CD4-positive, alpha-beta T cell (primary cell): ENCODE measurements at regions not wholly inside any gene's neighbourhood (a gene's known extent, or its start where the extent isn't known, plus 50 kb on each side); places are given as distances from the start of the nearest gene placed in this dataset.

Experiments
- ATAC-seq: fragments of 200-7000 bp; cut with Tn5 transposase; one replicate; pipeline ENCODE4 v1.10.0; 2022; ENCODE audit warnings: mild to moderate bottlenecking; ENCODE audit not compliant: poor library complexity
- CTCF ChIA-PET: fragments of 350-600 bp; sonication (Branson Sonifier 250); formaldehyde crosslinking; loops from one replicate; lab custom pipeline; 2021; ENCODE audit warnings: antibody characterized with exemption, inconsistent platforms; lab: Charles Lee
- POLR2A ChIA-PET: fragments of 350-600 bp; sonication (Branson Sonifier 250); formaldehyde crosslinking; loops from one replicate; lab custom pipeline; 2021; ENCODE audit warnings: antibody characterized with exemption, inconsistent platforms; lab: Charles Lee
- DNase-seq, 14 experiments: peaks; one replicate each; pipeline ENCODE4 v3.0.0-alpha.2; 2013 to 2020; ENCODE audit warnings: mixed read lengths in 2 of 14
- H3K27ac ChIP-seq, 2 donors: one replicate each; pipeline versions ENCODE4 v1.5.1 to v1.7.0; 2013; ENCODE audit warnings: low read length in 2 of 2, low read depth in 1 of 2, mild to moderate bottlenecking in 1 of 2
- H3K27me3 ChIP-seq, 2 experiments: 1 replicate in 1 of 2; 2 replicates in 1 of 2; pipeline versions ENCODE4 v1.6.1 to v1.7.0; 2013; ENCODE audit warnings: low read length in 2 of 2, control low read depth in 1 of 2, mild to moderate bottlenecking in 1 of 2, moderate library complexity in 1 of 2; ENCODE audit not compliant: insufficient read depth in 2 of 2, control insufficient read depth in 1 of 2
- H3K36me3 ChIP-seq: one replicate; pipeline ENCODE4 v1.6.1; 2013; ENCODE audit warnings: low read length, control low read depth; ENCODE audit not compliant: insufficient read depth
- H3K4me1 ChIP-seq: one replicate; pipeline ENCODE4 v1.6.1; 2013; ENCODE audit warnings: low read length, control low read depth; ENCODE audit not compliant: insufficient read depth
- H3K4me3 ChIP-seq: one replicate; pipeline ENCODE4 v1.5.1; 2013; ENCODE audit warnings: mild to moderate bottlenecking, low read length, moderate library complexity
- H3K9me3 ChIP-seq, 2 experiments: 1 replicate in 1 of 2; 2 replicates in 1 of 2; pipeline versions ENCODE4 v1.6.1 to v1.7.0; 2013; ENCODE audit warnings: low read length in 2 of 2, mild to moderate bottlenecking in 2 of 2, control low read depth in 1 of 2, moderate library complexity in 1 of 2; ENCODE audit not compliant: control insufficient read depth in 1 of 2, insufficient read depth in 1 of 2
- H3K27ac Mint-ChIP-seq: one replicate; pipeline ENCODE4 v1.8.0; 2020; ENCODE audit warnings: mixed read lengths
- H3K27me3 Mint-ChIP-seq: one replicate; pipeline ENCODE4 v1.8.0; 2021; ENCODE audit warnings: mixed read lengths
- H3K36me3 Mint-ChIP-seq: one replicate; pipeline ENCODE4 v1.8.0; 2021; ENCODE audit warnings: low read depth, mixed read lengths
- H3K4me1 Mint-ChIP-seq: one replicate; pipeline ENCODE4 v1.8.0; 2021; ENCODE audit warnings: low read depth, mixed read lengths
- H3K4me3 Mint-ChIP-seq: one replicate; pipeline ENCODE4 v1.8.0; 2020; ENCODE audit warnings: mild to moderate bottlenecking, mixed read lengths
- H3K9me3 Mint-ChIP-seq: one replicate; pipeline ENCODE4 v1.8.0; 2020; ENCODE audit warnings: mixed read lengths
- intact Hi-C, 2 experiments: fragments of 100-400 bp; cut with DNase I in 1 of 2; cut with micrococcal nuclease in 1 of 2; formaldehyde crosslinking; loops; one replicate each; pipeline versions ENCODE4 v1.15.1 to v1.9.0; 2023 to 2025; cut with DNase I, micrococcal nuclease
- TF ChIP-seq, protein P1 (sequence below): fragments of 200-600 bp; IDR thresholded peaks from one replicate; pipeline ENCODE4 v1.8.0; 2022; ENCODE audit warnings: antibody characterized with exemption, mild to moderate bottlenecking

DNA sequence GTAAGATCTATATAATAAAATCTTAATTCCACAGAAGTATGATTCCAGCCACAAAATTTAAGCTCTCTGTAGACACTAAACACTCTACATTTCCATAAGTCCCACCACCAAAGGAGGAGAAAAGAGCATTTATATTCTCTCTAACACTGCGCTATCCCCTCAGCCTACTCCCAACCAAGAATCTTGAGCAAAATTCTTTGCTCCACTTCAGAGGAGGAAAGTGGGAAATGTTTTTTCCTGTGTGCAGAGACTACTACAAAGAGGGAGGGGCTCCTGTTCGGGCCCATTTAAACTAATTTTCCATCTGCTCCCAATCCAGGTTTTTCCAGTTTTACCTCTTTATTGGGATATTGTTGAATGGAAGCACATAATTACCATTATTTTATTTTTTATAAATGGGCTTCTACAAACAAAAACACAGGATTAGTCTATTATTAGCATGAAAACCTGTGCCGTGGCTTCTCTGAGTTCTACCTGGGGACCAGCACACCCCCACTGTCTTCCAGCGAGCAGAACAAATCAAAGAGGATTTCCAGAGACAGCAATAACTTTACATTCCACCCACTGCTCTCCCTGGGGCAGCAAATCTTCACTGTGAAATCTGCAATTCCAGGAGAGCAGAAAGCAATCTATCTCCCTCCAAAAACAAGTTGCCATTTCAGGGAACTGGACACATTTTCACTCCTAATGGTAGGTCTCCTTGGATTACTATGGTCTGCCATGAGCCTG, 174.0 kb downstream of the DAD1 start:
- CTCF ChIA-PET = no interaction called here
- no peaks in the 10 kb centered on the region for H3K9me3 Mint-ChIP-seq
- ATAC-seq = no peak
- H3K27me3 Mint-ChIP-seq = no peaks in the 10 kb centered on the region
- Histone ChIP-seq H3K9me3 (no peaks in the 10 kb centered on the region), H3K4me1 (no peaks in the 10 kb centered on the region), H3K27ac (no peak overlapping the region), H3K36me3 (no peaks in the 10 kb centered on the region), H3K27me3 (no peaks in the 10 kb centered on the region), H3K4me3 (no peak overlapping the region)
- TF ChIP-seq, protein P1, sequence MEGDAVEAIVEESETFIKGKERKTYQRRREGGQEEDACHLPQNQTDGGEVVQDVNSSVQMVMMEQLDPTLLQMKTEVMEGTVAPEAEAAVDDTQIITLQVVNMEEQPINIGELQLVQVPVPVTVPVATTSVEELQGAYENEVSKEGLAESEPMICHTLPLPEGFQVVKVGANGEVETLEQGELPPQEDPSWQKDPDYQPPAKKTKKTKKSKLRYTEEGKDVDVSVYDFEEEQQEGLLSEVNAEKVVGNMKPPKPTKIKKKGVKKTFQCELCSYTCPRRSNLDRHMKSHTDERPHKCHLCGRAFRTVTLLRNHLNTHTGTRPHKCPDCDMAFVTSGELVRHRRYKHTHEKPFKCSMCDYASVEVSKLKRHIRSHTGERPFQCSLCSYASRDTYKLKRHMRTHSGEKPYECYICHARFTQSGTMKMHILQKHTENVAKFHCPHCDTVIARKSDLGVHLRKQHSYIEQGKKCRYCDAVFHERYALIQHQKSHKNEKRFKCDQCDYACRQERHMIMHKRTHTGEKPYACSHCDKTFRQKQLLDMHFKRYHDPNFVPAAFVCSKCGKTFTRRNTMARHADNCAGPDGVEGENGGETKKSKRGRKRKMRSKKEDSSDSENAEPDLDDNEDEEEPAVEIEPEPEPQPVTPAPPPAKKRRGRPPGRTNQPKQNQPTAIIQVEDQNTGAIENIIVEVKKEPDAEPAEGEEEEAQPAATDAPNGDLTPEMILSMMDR = no peak
- no peak overlapping the region for H3K27ac Mint-ChIP-seq
- DNase-seq = no peak
- POLR2A ChIA-PET = no interaction called here
- no peaks in the 10 kb centered on the region for H3K4me1 Mint-ChIP-seq
- intact Hi-C loops = no loop called here
- no peaks in the 10 kb centered on the region for H3K36me3 Mint-ChIP-seq
- no peak overlapping the region for H3K4me3 Mint-ChIP-seq

DNA sequence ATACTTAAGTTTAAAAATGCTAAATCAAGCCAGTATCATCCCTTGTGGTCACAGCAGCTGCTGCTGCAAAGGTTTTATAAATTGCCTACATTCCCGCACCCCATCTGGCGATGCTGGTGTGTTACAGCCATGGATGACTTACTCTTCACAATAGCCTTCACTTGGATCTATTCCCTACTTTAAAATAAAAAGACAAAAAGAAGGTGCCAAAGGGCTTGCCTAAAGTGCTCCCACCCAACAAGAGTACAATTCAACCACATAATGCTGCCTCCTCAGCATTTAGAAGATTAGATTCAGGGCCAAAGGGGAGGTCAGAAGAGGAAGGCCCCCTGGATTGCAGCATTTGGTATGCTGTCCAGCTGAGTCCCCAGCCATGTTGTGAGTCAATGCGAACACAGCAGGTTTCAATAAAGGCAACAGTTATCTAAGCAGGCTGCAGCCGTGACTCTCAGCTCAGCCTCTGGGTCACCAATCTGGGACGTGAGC, 176.1 kb downstream of the DAD1 start:
- intact Hi-C loops = no loop called here
- POLR2A ChIA-PET = no interaction called here
- H3K27ac ChIP-seq = no peak overlapping the region
- ATAC-seq (no peak), DNase-seq (no peak)
- H3K9me3 Mint-ChIP-seq = no peaks in the 10 kb centered on the region
- no peaks in the 10 kb centered on the region for H3K27me3 Mint-ChIP-seq
- no peaks in the 10 kb centered on the region for H3K27me3 ChIP-seq
- no peak overlapping the region for H3K4me3 Mint-ChIP-seq
- no peaks in the 10 kb centered on the region for H3K36me3 ChIP-seq
- no peak overlapping the region for H3K27ac Mint-ChIP-seq
- no peak overlapping the region for H3K4me3 ChIP-seq
- no peaks in the 10 kb centered on the region for H3K9me3 ChIP-seq
- no peaks in the 10 kb centered on the region for H3K36me3 Mint-ChIP-seq
- TF ChIP-seq, protein P1 = no peak
- no peaks in the 10 kb centered on the region for H3K4me1 Mint-ChIP-seq
- no peaks in the 10 kb centered on the region for H3K4me1 ChIP-seq
- CTCF ChIA-PET = no interaction called here

DNA sequence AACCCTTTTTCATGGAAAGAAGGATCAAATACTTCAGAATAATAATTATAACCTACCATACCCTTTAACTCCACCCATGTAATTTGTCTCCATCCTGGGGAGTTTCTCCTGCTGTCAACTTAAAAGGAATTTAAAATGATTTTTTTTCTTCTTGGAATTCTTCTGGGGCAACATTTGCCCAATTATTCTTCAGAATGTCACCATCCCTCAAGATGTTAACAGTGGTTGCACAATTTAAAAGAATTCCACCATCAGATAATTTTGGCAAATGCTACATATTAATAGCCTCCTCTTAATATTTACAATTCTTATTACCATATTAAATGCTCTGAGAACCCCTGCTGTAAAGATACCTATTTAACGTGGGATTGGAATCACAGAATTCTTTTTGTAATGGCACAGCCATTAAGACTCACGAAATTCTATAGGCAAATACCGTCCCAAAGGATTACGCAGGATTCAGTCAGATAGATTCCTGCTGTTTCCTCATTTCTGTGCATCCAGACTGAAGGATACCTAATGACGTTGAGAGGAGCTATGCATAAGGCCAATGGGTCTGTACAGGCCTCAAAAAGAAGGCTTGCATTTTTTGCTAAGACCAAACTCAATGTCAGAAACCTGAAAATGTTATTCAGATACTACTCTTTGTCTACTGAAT, 177.5 kb downstream of the DAD1 start:
- ATAC-seq (no peak), DNase-seq (no peak)
- Histone ChIP-seq H3K4me1 (no peaks in the 10 kb centered on the region), H3K4me3 (no peak overlapping the region), H3K9me3 (no peaks in the 10 kb centered on the region), H3K36me3 (no peaks in the 10 kb centered on the region), H3K27ac (no peak overlapping the region), H3K27me3 (no peaks in the 10 kb centered on the region)
- no peak overlapping the region for H3K27ac Mint-ChIP-seq
- no peak overlapping the region for H3K4me3 Mint-ChIP-seq
- no peaks in the 10 kb centered on the region for H3K4me1 Mint-ChIP-seq
- intact Hi-C loops = no loop called here
- ChIA-PET CTCF (no interaction called here), POLR2A (no interaction called here)
- TF ChIP-seq, protein P1 = no peak
- no peaks in the 10 kb centered on the region for H3K9me3 Mint-ChIP-seq
- no peaks in the 10 kb centered on the region for H3K27me3 Mint-ChIP-seq
- no peaks in the 10 kb centered on the region for H3K36me3 Mint-ChIP-seq
